ENCODE measurements at regions not wholly inside any gene's neighbourhood (a gene's known extent, or its start where the extent isn't known, plus 50 kb on each side); places are given as distances from the start of the nearest gene placed in this dataset.

DNA sequence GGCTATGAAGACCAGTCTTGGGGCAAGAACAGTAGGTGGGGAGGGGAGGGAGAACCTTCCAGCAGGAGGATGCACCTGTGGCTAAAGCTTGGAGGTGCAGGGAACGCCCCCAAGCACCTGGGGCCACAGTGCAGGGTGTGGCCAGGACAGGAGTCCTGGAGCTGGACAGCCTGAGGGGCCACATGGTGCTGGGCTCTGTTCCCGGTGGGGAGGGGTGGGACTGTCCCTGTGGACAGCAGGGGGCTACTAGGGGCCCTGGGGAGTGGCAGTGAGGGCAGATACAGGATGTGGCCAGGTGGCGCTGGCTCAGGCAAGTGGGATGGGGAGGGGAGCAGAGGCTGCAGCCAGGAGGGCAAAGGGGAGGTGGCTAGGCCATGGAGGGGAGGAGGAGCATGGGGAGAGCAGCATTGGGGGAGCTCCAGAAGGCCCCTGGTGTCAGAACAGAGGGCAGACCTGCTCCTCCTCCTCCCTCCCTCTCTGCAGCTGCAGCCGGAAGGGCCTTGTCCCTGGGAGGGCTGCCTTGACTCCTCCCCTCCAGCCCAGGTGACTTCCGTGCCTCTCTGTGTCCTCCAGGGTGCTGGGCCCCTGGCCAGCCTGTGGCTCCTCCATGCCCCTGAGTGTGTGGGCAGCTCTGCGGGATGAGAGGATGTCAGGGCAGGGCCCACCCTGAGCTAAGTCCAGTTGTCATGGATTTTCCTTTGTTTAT is 68.4 kb upstream of the DLK1 start:
- no peak for DNase-seq (ENCODE audit: low read depth in 2 of 2)

DNA sequence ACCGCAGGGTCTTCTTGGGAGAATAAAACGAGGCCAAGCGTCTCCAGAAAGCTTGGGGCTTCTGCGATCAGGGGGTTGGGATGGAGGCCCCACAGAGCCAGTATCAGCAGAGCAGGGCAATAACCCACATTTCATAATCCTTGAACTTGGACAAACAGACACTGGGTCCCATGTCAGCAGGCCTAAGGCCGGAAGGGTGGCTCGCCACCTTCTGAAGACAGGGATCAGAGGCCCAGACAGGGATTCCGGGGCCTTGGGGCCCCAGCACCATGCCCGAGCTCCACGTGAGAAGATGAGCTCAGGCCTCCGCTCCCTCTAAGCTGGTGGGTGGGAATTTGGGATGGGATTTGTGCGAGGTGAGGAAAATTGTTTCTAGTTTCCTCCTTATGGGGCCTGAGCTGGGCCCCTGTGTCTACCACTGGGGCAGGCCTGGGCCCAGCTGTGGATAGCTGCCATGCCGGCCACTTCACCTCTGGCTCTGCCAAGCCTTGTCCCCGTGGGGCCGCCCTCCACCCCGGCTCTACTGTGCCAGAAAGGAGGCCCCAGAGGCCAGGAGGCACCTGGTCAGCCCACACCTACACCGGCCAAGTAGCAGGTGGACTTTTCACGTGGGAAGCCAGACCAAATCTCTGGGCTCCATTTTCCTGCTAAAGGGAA is 67.2 kb upstream of the DLK1 start:
- no peak for DNase-seq (ENCODE audit: low read depth in 2 of 2)

DNA sequence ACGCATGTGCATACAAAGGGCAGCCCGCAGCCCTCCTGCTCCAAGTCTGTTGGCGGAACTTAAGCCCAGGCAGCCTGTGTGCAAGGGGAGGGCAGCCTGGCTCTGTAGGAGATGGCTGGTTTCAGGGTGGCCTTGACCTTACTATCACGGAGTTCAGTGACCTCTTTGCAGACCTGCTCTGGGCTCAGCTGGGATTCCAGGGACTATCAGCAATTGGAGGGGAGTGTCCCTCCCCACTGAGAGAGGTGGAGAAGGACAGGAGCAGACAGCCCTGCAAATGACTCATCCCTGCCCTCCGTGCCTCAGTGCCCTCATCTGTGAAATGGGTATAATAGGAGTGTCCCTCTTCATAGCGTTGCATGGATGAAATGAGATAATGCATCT is 66.2 kb upstream of the DLK1 start:
- no peak for DNase-seq (ENCODE audit: low read depth in 2 of 2)

DNA sequence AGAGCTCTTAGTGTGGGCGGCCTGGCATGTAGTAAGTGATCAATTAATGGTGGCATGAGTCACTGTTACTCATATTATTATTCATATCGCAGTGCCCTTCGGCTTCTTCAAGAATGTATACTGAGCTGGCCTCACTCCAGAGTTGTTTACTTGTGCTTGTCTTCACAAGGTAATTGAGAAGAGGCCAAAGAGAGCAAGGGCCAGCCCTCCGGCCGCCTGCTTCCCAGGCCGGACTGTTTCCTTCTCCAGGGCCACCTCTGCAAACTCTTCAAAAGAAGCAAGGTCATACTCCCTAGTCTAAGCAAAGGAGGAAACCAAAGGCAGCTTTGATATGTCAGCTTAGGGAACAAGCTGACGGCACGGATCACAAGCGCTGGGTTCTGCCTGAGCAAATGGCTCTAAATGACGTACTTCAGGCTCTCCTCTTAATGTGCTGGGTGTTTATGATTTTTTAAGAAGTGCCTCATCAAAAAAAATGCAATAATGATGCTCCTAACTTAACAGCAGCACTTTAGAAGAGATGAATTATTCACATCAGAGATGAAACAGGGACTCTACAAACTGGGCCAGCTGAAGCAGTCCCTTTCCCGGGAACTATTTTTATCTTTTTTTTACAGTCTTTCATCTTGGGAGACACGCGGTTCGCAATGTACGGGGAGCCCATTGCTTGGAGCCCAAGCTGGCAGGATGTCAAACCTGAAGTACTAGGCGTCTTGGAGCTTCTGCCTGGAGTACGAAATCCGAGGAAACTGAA is 65.6 kb upstream of the DLK1 start:
- no peak for DNase-seq (ENCODE audit: low read depth in 2 of 2)

DNA sequence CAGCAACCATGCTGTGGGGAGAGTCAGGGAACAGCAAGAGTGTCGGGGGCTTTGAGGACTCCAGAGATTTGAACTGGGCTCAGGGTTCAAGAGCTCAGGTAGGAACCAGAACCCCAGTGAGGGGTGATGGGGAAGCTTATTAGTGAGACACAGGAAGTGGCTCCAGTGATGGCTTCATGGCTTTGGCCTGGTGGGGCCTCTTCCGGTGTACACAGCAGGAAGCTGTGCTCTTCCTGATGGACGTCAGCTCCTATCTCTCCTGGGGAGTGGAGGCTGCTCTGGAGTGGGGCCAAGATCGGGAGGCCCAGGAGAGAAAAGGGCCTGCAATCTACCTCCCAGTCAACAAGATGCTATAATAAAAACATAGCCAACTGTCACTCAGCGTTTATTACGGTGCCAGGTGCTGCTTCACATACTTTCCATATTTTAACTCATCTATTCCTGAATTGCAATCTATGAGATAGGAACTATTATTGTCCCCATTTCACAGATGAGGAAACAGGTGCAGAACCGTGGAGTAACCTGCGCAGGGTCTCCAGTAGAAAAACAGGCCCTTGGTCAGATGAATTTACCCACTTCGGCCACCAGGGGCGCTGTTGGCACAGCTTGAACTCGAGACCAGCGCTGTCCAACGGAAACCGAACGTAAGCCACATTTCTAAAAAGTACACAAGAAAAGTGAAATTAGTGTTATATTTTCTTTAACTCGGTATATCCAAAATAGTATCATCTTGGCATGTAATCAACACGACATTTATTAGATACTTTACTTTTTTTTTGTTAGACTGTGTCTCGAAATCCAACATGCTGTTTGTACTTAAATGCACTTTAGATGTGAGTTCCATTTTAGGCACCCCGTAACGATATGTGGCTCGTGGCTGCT is 63.6 kb upstream of the DLK1 start:
- peak; percentile 14 to 30 for DNase-seq (ENCODE audit: low read depth in 2 of 2)

DNA sequence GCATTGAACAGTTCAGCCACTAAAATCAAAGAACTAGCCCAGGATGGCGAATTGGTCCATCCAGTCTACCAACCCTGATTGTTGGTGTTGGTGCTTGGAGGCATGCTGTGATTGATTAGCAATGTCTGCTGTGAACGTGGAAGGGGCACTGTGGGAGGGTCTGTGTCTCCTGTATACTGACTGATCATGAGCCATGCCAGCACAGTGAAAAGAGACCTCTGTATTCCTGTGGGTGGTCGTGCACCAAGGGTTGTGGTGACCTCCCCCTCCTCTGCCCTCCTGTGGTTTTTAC is 63.0 kb upstream of the DLK1 start:
- no peak for DNase-seq (ENCODE audit: low read depth in 2 of 2)

DNA sequence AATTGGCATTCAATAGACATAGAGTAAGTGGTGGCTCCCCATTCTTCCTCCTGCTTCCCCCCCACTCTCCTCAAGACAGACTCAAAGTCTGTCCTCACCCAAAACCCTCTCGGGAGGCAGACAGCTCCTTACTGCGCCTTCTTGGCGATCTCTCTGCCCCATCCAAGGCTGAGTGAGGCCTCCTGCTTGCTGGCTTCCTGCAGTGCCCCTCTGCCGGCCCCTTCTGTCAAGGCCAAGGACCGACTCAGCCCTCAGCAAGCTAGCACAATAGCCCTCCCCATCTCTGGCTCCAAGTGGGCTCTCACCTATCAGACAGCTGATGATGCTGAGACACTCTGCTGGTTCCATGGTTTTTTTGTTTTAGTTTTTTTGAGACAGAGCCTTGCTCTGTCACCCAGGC is 62.5 kb upstream of the DLK1 start:
- DNase-seq (ENCODE audit: low read depth in 2 of 2): no peak

DNA sequence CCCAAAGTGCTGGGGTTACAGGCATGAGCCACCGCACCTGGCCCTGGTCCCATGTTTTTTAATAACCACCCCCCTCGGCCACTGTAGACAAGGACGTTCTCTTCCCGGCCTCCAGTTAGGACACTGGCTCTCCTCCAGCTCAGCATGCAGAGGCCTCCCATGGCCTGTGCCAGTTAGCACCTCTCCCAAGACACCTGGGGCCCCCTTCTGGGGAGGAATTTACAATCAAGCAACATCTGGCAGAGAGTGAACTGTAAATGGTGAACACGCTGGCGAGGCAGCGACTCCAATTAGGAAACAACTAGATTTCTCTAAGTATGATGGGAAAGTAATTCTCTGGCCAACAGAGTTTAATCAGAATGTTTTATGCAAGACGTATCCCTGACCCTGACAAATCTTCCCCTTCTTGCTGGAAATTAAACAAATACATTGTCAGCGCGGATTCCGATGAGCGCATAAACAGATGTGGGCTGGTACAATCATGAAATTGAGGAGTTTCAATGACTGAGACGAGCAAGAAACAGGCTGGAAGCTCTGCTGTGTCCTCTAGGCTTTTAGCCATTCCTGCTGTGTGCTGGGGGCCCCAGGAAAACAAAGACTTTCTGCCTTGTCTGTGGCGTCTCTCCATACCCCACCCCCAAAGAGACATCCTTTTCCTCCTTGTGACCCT is 61.7 kb upstream of the DLK1 start:
- no peak for DNase-seq (ENCODE audit: low read depth in 2 of 2)

- DNase-seq (ENCODE audit: low read depth in 2 of 2): no peak
Measured at GRCh38 chr14:100665511-100666032, 61.1 kb upstream of the DLK1 start.

- DNase-seq (ENCODE audit: low read depth in 2 of 2): no peak
Measured at GRCh38 chr14:100666403-100666802, 60.3 kb upstream of the DLK1 start.

DNA sequence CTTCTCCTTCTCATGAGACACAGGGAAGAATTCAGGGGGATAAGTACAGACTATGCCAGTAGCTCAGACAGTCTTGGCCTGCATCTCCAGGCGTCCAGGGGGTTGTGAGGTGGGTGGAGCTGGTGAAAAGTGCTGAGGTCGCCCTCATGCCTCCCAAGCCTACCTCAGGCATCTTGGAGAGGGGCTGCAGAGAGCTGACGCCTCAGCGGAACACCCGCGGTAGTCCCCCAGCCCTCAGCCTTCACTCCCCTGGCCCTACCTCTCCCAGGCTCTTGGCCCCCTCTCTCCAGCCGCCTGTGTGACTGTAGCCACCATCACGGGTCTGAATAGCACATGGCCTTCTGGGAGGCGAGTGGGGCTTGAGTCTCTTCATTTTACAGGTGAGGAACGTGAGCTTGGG is 59.8 kb upstream of the DLK1 start:
- no peak for DNase-seq (ENCODE audit: low read depth in 2 of 2)

DNA sequence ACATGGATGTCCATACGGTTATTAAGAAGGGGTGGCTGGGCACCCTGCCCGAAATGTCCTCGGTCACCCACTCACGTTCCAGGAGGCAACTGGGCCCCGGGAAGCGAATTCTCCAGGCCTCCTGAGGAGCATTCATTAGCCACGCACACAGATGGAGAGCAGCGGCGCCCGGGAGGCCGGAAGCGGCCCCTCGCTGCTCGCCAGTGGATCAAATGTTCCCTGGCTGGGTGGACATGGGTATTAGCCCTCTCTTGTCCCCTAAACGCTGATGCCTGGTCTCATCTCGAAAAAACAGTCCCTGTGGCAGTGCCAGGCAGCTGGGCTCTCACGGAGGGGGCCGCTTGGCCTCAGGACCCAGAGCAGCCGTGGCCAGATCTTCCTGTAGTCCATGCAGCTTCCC is 59.0 kb upstream of the DLK1 start:
- no peak for DNase-seq (ENCODE audit: low read depth in 2 of 2)

DNA sequence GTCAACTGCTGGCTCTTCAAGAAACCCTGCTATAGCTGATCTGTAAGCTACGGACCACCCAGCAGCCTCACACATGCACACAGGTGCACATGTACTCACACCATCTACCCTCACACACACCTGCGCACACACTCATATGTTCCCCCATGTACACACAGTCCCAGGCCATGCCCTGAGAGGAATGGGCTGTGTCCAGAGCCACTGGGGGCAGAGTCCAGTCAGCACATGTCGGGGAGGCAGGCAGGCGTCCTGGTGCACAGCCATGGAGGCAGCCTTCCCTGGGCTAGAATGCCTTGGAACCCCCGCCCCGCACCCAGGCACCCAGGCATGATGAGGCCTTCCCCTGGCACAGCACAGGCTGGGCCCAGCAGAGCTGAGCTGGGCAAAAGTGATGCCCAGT is 58.3 kb upstream of the DLK1 start:
- no peak for DNase-seq (ENCODE audit: low read depth in 2 of 2)

- no peak for DNase-seq (ENCODE audit: low read depth in 2 of 2)
Measured at GRCh38 chr14:100669011-100669412, 57.7 kb upstream of the DLK1 start.

- no peak for DNase-seq (ENCODE audit: low read depth in 2 of 2)
Measured at GRCh38 chr14:100669468-100669867, 57.2 kb upstream of the DLK1 start.

GRCh38 chr14:100670017-100670752 is 56.5 kb upstream of the DLK1 start:
- DNase-seq (ENCODE audit: low read depth in 2 of 2): no peak

GRCh38 chr14:100670753-100671049 is 56.0 kb upstream of the DLK1 start:
- no peak for DNase-seq (ENCODE audit: low read depth in 2 of 2)

GRCh38 chr14:100671386-100671901 is 55.2 kb upstream of the DLK1 start:
- no peak for DNase-seq (ENCODE audit: low read depth in 2 of 2)

- DNase-seq (ENCODE audit: low read depth in 2 of 2): no peak
Measured at GRCh38 chr14:100671906-100672305, 54.8 kb upstream of the DLK1 start.

GRCh38 chr14:100673085-100673806 is 53.4 kb upstream of the DLK1 start:
- no peak for DNase-seq (ENCODE audit: low read depth in 2 of 2)
